BJ (cell line): ENCODE measurements at regions not wholly inside any gene's neighbourhood (a gene's known extent, or its start where the extent isn't known, plus 50 kb on each side); places are given as distances from the start of the nearest gene placed in this dataset.
"Not testable (repeated sequence)": the region's sequence is repeated elsewhere in the genome, so short reads cannot be mapped to it uniquely, and the experiment has no call there.

ENCODE experiments used
- CTCF ChIA-PET: fragments of 350-600 bp; formaldehyde crosslinking; extraction: SDS; loops from one replicate; lab custom pipeline; 2021; ENCODE audit warnings: antibody characterized with exemption, inconsistent platforms; lab: Yijun Ruan, JAX
- POLR2A ChIA-PET: fragments of 300-600 bp; sonication (Branson Sonifier 250); formaldehyde crosslinking; extraction: SDS; loops from one replicate; lab custom pipeline; 2021; ENCODE audit warnings: antibody characterized with exemption; lab: Charles Lee
- DNase-seq: peaks from one replicate; pipeline ENCODE4 v3.0.0-alpha.2; 2011; ENCODE audit warnings: low read depth
- H3K27me3 ChIP-seq: 2 replicates; pipeline ENCODE4 v1.6.0; 2011; ENCODE audit warnings: low read length; ENCODE audit not compliant: control insufficient read depth, insufficient read depth
- H3K36me3 ChIP-seq: 2 replicates; pipeline ENCODE4 v1.5.1; 2011; ENCODE audit warnings: low read length; ENCODE audit not compliant: control insufficient read depth, insufficient read depth
- H3K4me3 ChIP-seq: 2 replicates; pipeline ENCODE4 v1.5.1; 2011; ENCODE audit warnings: low read depth, mild to moderate bottlenecking, control low read depth, low read length
- TF ChIP-seq, protein P1 (sequence below): IDR thresholded peaks from 2 replicates; pipeline ENCODE4 v1.5.1; 2011; ENCODE audit warnings: low read depth, mild to moderate bottlenecking, control low read depth, inconsistent platforms, low read length, moderate library complexity; ENCODE audit not compliant: insufficient read depth

GRCh38 chr2:34808426-34808825 lies 1209.3 kb upstream of the FAM98A start:
- ChIA-PET CTCF (no interaction called here), POLR2A (no interaction called here)
- Histone ChIP-seq H3K36me3 (no peaks in the 10 kb centered on the region), H3K4me3 (no peak overlapping the region), H3K27me3 (no peaks in the 10 kb centered on the region)
- no peak for DNase-seq
- TF ChIP-seq, protein P1, sequence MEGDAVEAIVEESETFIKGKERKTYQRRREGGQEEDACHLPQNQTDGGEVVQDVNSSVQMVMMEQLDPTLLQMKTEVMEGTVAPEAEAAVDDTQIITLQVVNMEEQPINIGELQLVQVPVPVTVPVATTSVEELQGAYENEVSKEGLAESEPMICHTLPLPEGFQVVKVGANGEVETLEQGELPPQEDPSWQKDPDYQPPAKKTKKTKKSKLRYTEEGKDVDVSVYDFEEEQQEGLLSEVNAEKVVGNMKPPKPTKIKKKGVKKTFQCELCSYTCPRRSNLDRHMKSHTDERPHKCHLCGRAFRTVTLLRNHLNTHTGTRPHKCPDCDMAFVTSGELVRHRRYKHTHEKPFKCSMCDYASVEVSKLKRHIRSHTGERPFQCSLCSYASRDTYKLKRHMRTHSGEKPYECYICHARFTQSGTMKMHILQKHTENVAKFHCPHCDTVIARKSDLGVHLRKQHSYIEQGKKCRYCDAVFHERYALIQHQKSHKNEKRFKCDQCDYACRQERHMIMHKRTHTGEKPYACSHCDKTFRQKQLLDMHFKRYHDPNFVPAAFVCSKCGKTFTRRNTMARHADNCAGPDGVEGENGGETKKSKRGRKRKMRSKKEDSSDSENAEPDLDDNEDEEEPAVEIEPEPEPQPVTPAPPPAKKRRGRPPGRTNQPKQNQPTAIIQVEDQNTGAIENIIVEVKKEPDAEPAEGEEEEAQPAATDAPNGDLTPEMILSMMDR = no peak

GRCh38 chr2:34806891-34807290 lies 1207.8 kb upstream of the FAM98A start:
- ChIA-PET POLR2A (no interaction called here), CTCF (no interaction called here)
- DNase-seq = no peak
- no peaks in the 10 kb centered on the region for H3K36me3 ChIP-seq
- H3K4me3 ChIP-seq = no peak overlapping the region
- H3K27me3 ChIP-seq = no peaks in the 10 kb centered on the region
- TF ChIP-seq, protein P1 = no peak

- ChIA-PET CTCF (no interaction called here), POLR2A (no interaction called here)
- Histone ChIP-seq H3K4me3 (no peak overlapping the region), H3K27me3 (no peaks in the 10 kb centered on the region), H3K36me3 (no peaks in the 10 kb centered on the region)
- TF ChIP-seq, protein P1 = no peak
- DNase-seq = no peak
Measured at GRCh38 chr2:34806396-34806795, 1207.3 kb upstream of the FAM98A start.

DNA sequence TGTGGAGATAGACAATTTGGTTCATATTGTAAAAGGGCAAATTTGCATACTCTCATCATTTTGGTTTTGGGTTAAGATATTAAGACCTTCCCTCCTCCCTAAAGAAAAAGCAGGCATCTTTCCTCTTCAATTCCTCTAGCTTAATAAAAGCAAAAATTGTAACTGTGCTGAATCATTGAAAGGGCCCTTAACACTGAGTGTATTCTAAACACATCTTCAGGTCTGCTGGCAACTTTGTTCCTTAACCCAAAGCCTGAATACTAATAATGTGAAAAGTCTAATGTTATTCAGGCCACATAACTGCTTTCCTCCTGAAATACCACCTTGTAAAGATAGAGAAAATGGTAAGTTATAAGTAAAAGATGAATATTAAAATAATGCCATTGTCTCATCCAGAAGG lies 1200.5 kb upstream of the FAM98A start:
- DNase-seq = no peak
- H3K27me3 ChIP-seq = no peaks in the 10 kb centered on the region
- no peaks in the 10 kb centered on the region for H3K36me3 ChIP-seq
- no peak overlapping the region for H3K4me3 ChIP-seq
- CTCF ChIA-PET = no interaction called here
- TF ChIP-seq, protein P1 = no peak
- POLR2A ChIA-PET = no interaction called here

GRCh38 chr2:34795586-34795985 lies 1196.5 kb upstream of the FAM98A start:
- H3K4me3 ChIP-seq, DNase-seq, H3K27me3 ChIP-seq, CTCF ChIA-PET, H3K36me3 ChIP-seq, POLR2A ChIA-PET: not testable (repeated sequence)

DNA sequence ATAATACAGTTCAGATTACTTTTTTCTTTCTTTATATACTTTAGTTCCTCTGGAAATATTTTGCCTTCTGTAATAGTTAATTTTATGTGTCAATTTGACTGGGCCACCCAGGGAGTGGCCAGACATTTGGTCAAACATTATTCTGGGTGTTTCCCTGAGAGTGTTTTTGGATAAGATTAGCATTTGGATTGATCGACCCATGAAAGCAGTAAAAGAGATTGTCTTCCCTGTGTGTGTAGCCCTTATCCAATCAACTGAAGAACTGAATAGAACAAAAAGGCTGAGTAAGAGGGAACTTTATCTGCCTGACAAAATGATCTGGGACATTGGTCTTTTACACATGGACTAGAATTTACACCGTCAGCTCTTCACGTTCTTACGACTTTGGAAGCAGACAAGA lies 1190.1 kb upstream of the FAM98A start:
- H3K27me3 ChIP-seq = no peaks in the 10 kb centered on the region
- ChIA-PET POLR2A (no interaction called here), CTCF (no interaction called here)

More for the DNA sequence above, 1190.1 kb upstream of the FAM98A start:
- H3K36me3 ChIP-seq = no peaks in the 10 kb centered on the region
- no peak overlapping the region for H3K4me3 ChIP-seq
- TF ChIP-seq, protein P1 = no peak
- DNase-seq = no peak
